Right kidney (tissue), 1 donor: ENCODE measurements at regions not wholly inside any gene's neighbourhood (a gene's known extent, or its start where the extent isn't known, plus 50 kb on each side); places are given as distances from the start of the nearest gene placed in this dataset.

ENCODE experiments used
- DNase-seq: peaks from one replicate; pipeline ENCODE4 v3.0.0-alpha.2; 2016

GRCh38 chr13:112124141-112124540 lies 57.2 kb downstream of the SOX1 start:
- no peak for DNase-seq

GRCh38 chr13:112127564-112128330 lies 60.8 kb downstream of the SOX1 start:
- DNase-seq = no peak

GRCh38 chr13:112128331-112128610 lies 61.3 kb downstream of the SOX1 start:
- no peak for DNase-seq

- no peak for DNase-seq
Measured at GRCh38 chr13:112130418-112130817, 63.5 kb downstream of the SOX1 start.

- DNase-seq = no peak
Measured at GRCh38 chr13:112131081-112131712, 64.2 kb downstream of the SOX1 start.

- DNase-seq = no peak
Measured at GRCh38 chr13:112131713-112132113, 64.8 kb downstream of the SOX1 start.

- no peak for DNase-seq
Measured at GRCh38 chr13:112132142-112132541, 65.2 kb downstream of the SOX1 start.

GRCh38 chr13:112132619-112133018 lies 65.7 kb downstream of the SOX1 start:
- no peak for DNase-seq

- no peak for DNase-seq
Measured at GRCh38 chr13:112133499-112134390, 66.8 kb downstream of the SOX1 start.

- no peak for DNase-seq
Measured at GRCh38 chr13:112134391-112135075, 67.6 kb downstream of the SOX1 start.

- no peak for DNase-seq
Measured at GRCh38 chr13:112136095-112136494, 69.1 kb downstream of the SOX1 start.

- no peak for DNase-seq
Measured at GRCh38 chr13:112137144-112137543, 70.2 kb downstream of the SOX1 start.

- DNase-seq = no peak
Measured at GRCh38 chr13:112140366-112140765, 73.4 kb downstream of the SOX1 start.

- no peak for DNase-seq
Measured at GRCh38 chr13:112141643-112142400, 74.9 kb downstream of the SOX1 start.

- DNase-seq = no peak
Measured at GRCh38 chr13:112142401-112142930, 75.5 kb downstream of the SOX1 start.

GRCh38 chr13:112143046-112143752 lies 76.2 kb downstream of the SOX1 start:
- DNase-seq = no peak

- no peak for DNase-seq
Measured at GRCh38 chr13:112143753-112144615, 77.0 kb downstream of the SOX1 start.

GRCh38 chr13:112144616-112145550 lies 77.9 kb downstream of the SOX1 start:
- no peak for DNase-seq
